ENCODE measurements at regions not wholly inside any gene's neighbourhood (a gene's known extent, or its start where the extent isn't known, plus 50 kb on each side); places are given as distances from the start of the nearest gene placed in this dataset.
"Not testable (repeated sequence)": the region's sequence is repeated elsewhere in the genome, so short reads cannot be mapped to it uniquely, and the experiment has no call there.

- H3K4me3 ChIP-seq (ENCODE audit: low read depth, low read length), result no peak overlapping the region
- no peak for DNase-seq (ENCODE audit: low read depth)
These were observed 169.1 kb upstream of the TRIB2 start for GRCh38 chr2:12547566-12548170.

- H3K4me3 ChIP-seq (ENCODE audit: low read depth, low read length), result no peak overlapping the region
- no peak for DNase-seq (ENCODE audit: low read depth)
These were observed 167.8 kb upstream of the TRIB2 start for GRCh38 chr2:12548906-12549305.

- H3K4me3 ChIP-seq (ENCODE audit: low read depth, low read length), result no peak overlapping the region
- peak; percentile 54 for DNase-seq (ENCODE audit: low read depth)
These were observed 167.1 kb upstream of the TRIB2 start for GRCh38 chr2:12549641-12550040.

GRCh38 chr2:12552092-12552491, 164.6 kb upstream of the TRIB2 start:
- no peak for DNase-seq (ENCODE audit: low read depth)
- H3K4me3 ChIP-seq (ENCODE audit: low read depth, low read length), result no peak overlapping the region

- no peak overlapping the region for H3K4me3 ChIP-seq (ENCODE audit: low read depth, low read length)
- DNase-seq (ENCODE audit: low read depth), result no peak
These were observed 162.3 kb upstream of the TRIB2 start for GRCh38 chr2:12554224-12555011.

- H3K4me3 ChIP-seq (ENCODE audit: low read depth, low read length), result no peak overlapping the region
These were observed 161.6 kb upstream of the TRIB2 start for GRCh38 chr2:12555012-12555645.

GRCh38 chr2:12556762-12557161, 160.0 kb upstream of the TRIB2 start:
- no peak overlapping the region for H3K4me3 ChIP-seq (ENCODE audit: low read depth, low read length)
- DNase-seq (ENCODE audit: low read depth), result peak; percentile 41

More at GRCh38 chr2:12555012-12555645, 161.6 kb upstream of the TRIB2 start:
- peak; percentile 50 for DNase-seq (ENCODE audit: low read depth)

GRCh38 chr2:12557688-12558087, 159.0 kb upstream of the TRIB2 start:
- no peak overlapping the region for H3K4me3 ChIP-seq (ENCODE audit: low read depth, low read length)
- DNase-seq (ENCODE audit: low read depth), result no peak

GRCh38 chr2:12558519-12558918, 158.2 kb upstream of the TRIB2 start:
- DNase-seq (ENCODE audit: low read depth), result no peak
- H3K4me3 ChIP-seq (ENCODE audit: low read depth, low read length), result no peak overlapping the region

GRCh38 chr2:12560618-12561017, 156.1 kb upstream of the TRIB2 start:
- no peak overlapping the region for H3K4me3 ChIP-seq (ENCODE audit: low read depth, low read length)
- no peak for DNase-seq (ENCODE audit: low read depth)

GRCh38 chr2:12567411-12567810, 149.3 kb upstream of the TRIB2 start:
- H3K4me3 ChIP-seq (ENCODE audit: low read depth, low read length), result no peak overlapping the region
- no peak for DNase-seq (ENCODE audit: low read depth)

GRCh38 chr2:12569510-12569909, 147.2 kb upstream of the TRIB2 start:
- DNase-seq (ENCODE audit: low read depth); H3K4me3 ChIP-seq (ENCODE audit: low read depth, low read length): not testable (repeated sequence)

GRCh38 chr2:12569929-12570328, 146.8 kb upstream of the TRIB2 start:
- not testable (repeated sequence) for H3K4me3 ChIP-seq (ENCODE audit: low read depth, low read length); DNase-seq (ENCODE audit: low read depth)

- DNase-seq (ENCODE audit: low read depth), result no peak
- H3K4me3 ChIP-seq (ENCODE audit: low read depth, low read length), result no peak overlapping the region
These were observed 139.6 kb upstream of the TRIB2 start for GRCh38 chr2:12577091-12577490.

- DNase-seq (ENCODE audit: low read depth), result no peak
- no peak overlapping the region for H3K4me3 ChIP-seq (ENCODE audit: low read depth, low read length)
These were observed 139.0 kb upstream of the TRIB2 start for GRCh38 chr2:12577567-12578253.

GRCh38 chr2:12579018-12579417, 137.7 kb upstream of the TRIB2 start:
- no peak for DNase-seq (ENCODE audit: low read depth)
- no peak overlapping the region for H3K4me3 ChIP-seq (ENCODE audit: low read depth, low read length)

- no peak for DNase-seq (ENCODE audit: low read depth)
- H3K4me3 ChIP-seq (ENCODE audit: low read depth, low read length), result no peak overlapping the region
These were observed 132.4 kb upstream of the TRIB2 start for GRCh38 chr2:12584338-12584737.

GRCh38 chr2:12585784-12586183, 131.0 kb upstream of the TRIB2 start:
- no peak for DNase-seq (ENCODE audit: low read depth)
- no peak overlapping the region for H3K4me3 ChIP-seq (ENCODE audit: low read depth, low read length)

GRCh38 chr2:12587228-12587627, 129.5 kb upstream of the TRIB2 start:
- no peak for DNase-seq (ENCODE audit: low read depth)
- no peak overlapping the region for H3K4me3 ChIP-seq (ENCODE audit: low read depth, low read length)
